Liver (tissue), 3 donors: ENCODE measurements at regions not wholly inside any gene's neighbourhood (a gene's known extent, or its start where the extent isn't known, plus 50 kb on each side); places are given as distances from the start of the nearest gene placed in this dataset.

Source experiments
- GABPA ChIP-seq, 2 donors: IDR thresholded peaks in 1 of 2; conservative IDR thresholded peaks in 1 of 2; 2 replicates each; pipeline ENCODE4 v1.6.1; 2016; ENCODE audit warnings: antibody characterized with exemption in 2 of 2, mild to moderate bottlenecking in 1 of 2, moderate library complexity in 1 of 2
- SP1 ChIP-seq: IDR thresholded peaks from 2 replicates; pipeline ENCODE4 v1.6.1; 2018; ENCODE audit warnings: antibody characterized with exemption, mild to moderate bottlenecking
- TF ChIP-seq, protein P1 (sequence below): fragments of 150-350 bp; IDR thresholded peaks from 2 replicates; pipeline ENCODE4 v1.5.1; 2017; ENCODE audit warnings: improper control_type of control experiment, low read depth, low read length; ENCODE audit not compliant: missing input control
- TF ChIP-seq, protein P2 (sequence below): IDR thresholded peaks from 2 replicates; pipeline ENCODE4 v1.6.1; 2016; ENCODE audit warnings: antibody characterized with exemption, mild to moderate bottlenecking
- TF ChIP-seq, protein P3 (sequence below): IDR thresholded peaks from 2 replicates; pipeline ENCODE4 v1.6.1; 2016; ENCODE audit warnings: antibody characterized with exemption
- TF ChIP-seq, protein P4 (sequence below): IDR thresholded peaks from 2 replicates; pipeline ENCODE4 v1.6.1; 2016; ENCODE audit warnings: antibody characterized with exemption
- donor health status: healthy.
- donor health status: healthy.

DNA sequence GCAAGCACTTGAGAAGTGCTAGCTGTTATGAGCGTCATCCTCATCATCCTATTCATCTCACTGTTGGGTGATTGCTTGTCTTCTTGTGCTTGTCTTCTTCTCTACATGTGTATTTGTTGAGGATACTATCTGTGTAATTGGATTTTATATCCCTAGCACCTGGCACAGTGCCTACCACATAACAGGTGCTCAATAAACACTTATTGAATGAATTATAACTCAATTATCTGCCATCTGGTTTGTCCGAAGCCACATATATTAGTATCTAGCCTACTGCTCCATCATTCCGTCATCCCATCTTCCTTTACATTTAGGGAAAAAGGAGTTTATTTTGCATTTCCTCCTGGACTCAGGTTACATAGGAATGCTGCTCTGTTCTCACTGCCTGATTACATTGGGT, 330.4 kb upstream of the ETAA1 start:
- TF ChIP-seq, protein P1, sequence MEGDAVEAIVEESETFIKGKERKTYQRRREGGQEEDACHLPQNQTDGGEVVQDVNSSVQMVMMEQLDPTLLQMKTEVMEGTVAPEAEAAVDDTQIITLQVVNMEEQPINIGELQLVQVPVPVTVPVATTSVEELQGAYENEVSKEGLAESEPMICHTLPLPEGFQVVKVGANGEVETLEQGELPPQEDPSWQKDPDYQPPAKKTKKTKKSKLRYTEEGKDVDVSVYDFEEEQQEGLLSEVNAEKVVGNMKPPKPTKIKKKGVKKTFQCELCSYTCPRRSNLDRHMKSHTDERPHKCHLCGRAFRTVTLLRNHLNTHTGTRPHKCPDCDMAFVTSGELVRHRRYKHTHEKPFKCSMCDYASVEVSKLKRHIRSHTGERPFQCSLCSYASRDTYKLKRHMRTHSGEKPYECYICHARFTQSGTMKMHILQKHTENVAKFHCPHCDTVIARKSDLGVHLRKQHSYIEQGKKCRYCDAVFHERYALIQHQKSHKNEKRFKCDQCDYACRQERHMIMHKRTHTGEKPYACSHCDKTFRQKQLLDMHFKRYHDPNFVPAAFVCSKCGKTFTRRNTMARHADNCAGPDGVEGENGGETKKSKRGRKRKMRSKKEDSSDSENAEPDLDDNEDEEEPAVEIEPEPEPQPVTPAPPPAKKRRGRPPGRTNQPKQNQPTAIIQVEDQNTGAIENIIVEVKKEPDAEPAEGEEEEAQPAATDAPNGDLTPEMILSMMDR = no peak
- TF ChIP-seq SP1 = no peak
- TF ChIP-seq, protein P2, sequence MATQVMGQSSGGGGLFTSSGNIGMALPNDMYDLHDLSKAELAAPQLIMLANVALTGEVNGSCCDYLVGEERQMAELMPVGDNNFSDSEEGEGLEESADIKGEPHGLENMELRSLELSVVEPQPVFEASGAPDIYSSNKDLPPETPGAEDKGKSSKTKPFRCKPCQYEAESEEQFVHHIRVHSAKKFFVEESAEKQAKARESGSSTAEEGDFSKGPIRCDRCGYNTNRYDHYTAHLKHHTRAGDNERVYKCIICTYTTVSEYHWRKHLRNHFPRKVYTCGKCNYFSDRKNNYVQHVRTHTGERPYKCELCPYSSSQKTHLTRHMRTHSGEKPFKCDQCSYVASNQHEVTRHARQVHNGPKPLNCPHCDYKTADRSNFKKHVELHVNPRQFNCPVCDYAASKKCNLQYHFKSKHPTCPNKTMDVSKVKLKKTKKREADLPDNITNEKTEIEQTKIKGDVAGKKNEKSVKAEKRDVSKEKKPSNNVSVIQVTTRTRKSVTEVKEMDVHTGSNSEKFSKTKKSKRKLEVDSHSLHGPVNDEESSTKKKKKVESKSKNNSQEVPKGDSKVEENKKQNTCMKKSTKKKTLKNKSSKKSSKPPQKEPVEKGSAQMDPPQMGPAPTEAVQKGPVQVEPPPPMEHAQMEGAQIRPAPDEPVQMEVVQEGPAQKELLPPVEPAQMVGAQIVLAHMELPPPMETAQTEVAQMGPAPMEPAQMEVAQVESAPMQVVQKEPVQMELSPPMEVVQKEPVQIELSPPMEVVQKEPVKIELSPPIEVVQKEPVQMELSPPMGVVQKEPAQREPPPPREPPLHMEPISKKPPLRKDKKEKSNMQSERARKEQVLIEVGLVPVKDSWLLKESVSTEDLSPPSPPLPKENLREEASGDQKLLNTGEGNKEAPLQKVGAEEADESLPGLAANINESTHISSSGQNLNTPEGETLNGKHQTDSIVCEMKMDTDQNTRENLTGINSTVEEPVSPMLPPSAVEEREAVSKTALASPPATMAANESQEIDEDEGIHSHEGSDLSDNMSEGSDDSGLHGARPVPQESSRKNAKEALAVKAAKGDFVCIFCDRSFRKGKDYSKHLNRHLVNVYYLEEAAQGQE = no peak
- TF ChIP-seq, protein P3, sequence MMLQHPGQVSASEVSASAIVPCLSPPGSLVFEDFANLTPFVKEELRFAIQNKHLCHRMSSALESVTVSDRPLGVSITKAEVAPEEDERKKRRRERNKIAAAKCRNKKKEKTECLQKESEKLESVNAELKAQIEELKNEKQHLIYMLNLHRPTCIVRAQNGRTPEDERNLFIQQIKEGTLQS = no peak
- no peak for TF ChIP-seq GABPA (IDR thresholded peaks at IDR 0.05 in 1 of 2, conservative IDR thresholded peaks at IDR 0.05 in 1 of 2)
- TF ChIP-seq, protein P4, sequence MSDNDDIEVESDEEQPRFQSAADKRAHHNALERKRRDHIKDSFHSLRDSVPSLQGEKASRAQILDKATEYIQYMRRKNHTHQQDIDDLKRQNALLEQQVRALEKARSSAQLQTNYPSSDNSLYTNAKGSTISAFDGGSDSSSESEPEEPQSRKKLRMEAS = no peak
